Right lung (tissue), 2 donors: ENCODE measurements at regions not wholly inside any gene's neighbourhood (a gene's known extent, or its start where the extent isn't known, plus 50 kb on each side); places are given as distances from the start of the nearest gene placed in this dataset.

Source experiments
- DNase-seq, 2 donors: peaks; one replicate each; pipeline ENCODE4 v3.0.0-alpha.2; 2013

GRCh38 chr21:16305686-16306085, 575.9 kb downstream of the USP25 start:
- no peak for DNase-seq

DNA sequence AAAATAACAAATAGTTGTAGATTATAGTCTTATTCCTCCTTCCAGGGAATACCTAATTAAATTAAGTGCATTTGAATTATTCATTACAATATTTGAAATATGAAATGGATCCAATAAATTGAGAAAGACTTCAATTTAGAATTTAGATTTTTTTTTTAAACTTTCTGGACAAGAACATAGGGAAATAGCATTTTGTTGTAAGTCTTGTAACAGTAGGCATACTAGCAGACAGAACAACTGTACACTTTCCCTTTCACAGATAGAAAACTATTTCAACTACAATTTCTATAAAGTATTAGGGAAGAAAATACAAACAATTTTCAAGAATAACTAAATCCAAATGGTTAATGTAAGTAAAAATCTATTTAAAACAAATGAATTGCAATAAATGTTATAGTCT, 577.5 kb downstream of the USP25 start:
- DNase-seq: no peak

GRCh38 chr21:16308269-16308668, 578.5 kb downstream of the USP25 start:
- no peak for DNase-seq

- no peak for DNase-seq
Measured at GRCh38 chr21:16309250-16309971, 579.6 kb downstream of the USP25 start.

- no peak for DNase-seq
Measured at GRCh38 chr21:16310176-16310575, 580.4 kb downstream of the USP25 start.

- DNase-seq: no peak
Measured at GRCh38 chr21:16311229-16311628, 581.4 kb downstream of the USP25 start.

DNA sequence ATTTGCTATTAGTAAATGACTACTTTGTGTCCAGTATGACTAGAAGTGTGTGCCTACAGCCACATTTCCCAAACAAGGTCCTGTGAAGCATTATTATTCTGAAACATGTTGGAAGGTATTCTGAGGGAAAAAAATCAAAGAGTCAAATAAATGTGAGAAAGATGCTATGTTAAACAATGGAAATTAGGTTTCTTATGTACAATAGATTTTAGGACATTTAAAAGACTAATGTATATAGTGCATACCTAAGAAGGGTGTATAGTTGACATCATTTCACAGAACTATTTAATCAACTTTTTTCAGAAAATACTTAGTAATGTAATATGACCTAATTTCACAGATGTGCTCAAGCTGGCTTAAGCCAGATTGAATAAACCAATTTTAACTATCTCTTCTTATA, 582.5 kb downstream of the USP25 start:
- no peak for DNase-seq

- DNase-seq: no peak
Measured at GRCh38 chr21:16315223-16315622, 585.4 kb downstream of the USP25 start.

GRCh38 chr21:16318651-16319300, 589.0 kb downstream of the USP25 start:
- DNase-seq: no peak

- no peak for DNase-seq
Measured at GRCh38 chr21:16320110-16320509, 590.3 kb downstream of the USP25 start.

DNA sequence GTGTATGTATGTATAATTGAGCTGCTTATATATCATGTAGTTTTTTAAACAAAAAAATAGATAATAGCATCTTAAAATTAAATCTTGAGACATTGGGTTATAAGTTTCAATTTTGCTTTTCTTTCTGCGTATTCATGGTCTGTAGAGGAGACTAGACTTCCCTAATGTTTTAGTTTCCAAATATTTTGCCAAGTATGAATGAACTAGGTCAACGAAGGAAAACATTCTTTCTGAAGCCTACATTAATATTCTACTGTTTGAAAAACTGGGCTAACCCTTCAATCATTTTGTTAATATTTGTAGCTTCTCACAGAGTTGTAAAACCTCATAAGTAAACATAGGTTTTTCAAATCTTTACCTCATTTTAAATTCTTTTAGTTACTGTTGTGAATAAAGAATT, 592.7 kb downstream of the USP25 start:
- no peak for DNase-seq

DNA sequence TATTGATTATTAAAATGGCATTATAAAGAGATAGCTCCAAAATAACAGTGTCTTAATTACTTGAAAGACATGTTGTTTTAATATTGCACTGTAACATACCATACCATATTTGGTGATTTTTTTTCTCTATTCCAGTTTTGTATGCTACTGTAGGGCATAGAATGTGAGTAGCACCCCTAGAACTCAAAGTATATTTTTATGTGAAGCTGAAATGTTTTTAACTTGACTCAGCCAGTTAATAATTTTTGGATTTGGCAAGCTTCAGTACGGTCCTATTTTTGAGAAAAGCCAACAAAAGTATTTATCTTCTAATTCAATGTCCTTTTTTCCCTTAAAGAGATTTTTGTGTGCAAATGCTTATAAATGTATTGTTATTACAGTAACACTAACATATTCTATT, 593.8 kb downstream of the USP25 start:
- DNase-seq: no peak

GRCh38 chr21:16324630-16325029, 594.8 kb downstream of the USP25 start:
- no peak for DNase-seq

DNA sequence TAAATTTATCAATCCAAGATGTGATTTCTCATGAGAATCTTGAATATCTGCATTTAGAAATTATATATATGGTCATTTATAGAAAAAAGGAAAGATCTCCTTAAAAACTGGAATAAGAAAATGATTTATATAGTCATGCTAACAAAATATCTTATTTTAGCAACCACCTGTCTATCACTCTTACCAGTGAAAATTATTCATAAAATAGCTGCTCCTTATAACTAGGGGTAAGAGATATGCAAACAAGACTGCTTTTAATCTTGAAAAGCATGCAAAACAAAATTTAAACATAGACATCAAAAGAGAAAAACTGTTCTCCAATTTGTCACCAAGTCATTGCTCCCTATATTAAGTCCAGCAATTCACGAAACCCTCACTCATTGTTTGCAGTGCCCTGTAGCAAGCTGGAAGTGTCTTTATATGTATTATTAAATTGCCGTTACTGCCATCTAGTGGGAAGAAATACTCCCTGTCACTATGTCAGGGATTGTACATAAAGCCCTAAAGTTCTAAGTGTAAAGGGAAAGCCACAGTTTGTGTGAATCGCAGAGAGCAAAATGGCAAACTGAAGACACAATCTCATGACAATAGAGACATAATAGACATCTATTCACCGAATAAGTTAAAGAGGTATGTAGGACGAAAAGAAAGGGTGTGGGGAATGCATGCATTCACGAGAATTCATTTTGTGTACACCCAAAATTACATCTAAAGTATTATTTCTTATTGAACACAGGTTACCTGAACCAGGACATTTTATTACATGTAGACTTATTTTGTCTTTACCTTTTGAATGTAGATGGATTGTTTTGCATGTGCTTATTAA, 600.5 kb downstream of the USP25 start:
- peak; percentile 56 to 73 for DNase-seq

DNA sequence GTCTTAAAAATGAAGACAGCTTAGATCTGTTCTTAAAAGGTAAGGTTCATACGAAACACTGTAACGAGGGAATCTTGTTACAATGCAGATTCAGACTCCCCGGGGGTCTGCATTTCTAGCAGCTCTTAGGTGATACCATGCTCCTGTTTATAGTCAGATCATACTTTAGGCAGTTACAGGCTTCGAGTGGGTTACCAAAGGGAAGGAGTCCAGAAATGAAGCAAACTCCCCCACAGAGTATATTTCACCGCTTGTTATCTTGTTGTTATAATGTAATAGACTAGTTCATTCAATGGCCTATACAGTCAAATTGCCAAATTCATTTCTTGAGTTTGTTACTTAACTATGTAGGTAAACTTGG, 601.1 kb downstream of the USP25 start:
- DNase-seq: no peak

DNA sequence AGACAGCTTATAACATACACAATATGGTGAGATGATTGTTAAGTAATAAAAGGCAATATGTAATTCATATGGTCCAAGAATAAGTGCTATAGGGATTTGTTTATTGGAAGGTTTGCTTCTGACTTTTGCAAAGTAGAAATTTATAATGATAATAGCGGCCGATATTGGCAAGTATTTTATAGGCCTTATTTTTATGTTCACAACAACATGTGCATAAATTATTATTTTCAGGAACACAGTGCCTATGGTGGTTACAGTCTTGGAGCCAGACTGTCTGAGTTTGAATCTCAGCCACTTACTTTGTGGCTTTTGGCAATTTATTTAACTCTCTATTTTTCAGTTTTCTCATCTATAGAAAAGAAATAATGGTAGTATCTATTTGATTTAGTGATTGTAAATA, 607.5 kb downstream of the USP25 start:
- DNase-seq: no peak

GRCh38 chr21:16342932-16343331, 613.1 kb downstream of the USP25 start:
- no peak for DNase-seq

- no peak for DNase-seq
Measured at GRCh38 chr21:16343776-16344175, 614.0 kb downstream of the USP25 start.

GRCh38 chr21:16345757-16346156, 616.0 kb downstream of the USP25 start:
- DNase-seq: no peak

DNA sequence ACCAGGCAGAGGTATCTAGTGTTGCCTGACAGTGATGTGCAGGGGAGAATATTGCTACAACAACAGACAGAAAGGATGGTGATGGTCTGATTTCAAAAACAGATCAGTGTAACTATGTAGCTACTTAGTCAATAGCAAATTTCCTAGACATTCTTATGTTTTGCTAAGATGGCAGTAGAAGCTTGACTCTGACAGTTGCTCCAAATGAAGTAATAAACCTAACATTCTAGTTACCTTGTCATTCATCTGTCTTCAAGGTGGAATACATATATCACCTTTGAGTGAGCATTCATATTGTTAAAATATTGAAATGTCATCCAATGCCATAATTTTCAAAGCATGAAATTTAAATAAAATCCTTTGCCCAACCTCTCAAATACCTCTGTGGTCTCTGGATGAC, 617.4 kb downstream of the USP25 start:
- DNase-seq: no peak

GRCh38 chr21:16353764-16354163, 624.0 kb downstream of the USP25 start:
- no peak for DNase-seq

DNA sequence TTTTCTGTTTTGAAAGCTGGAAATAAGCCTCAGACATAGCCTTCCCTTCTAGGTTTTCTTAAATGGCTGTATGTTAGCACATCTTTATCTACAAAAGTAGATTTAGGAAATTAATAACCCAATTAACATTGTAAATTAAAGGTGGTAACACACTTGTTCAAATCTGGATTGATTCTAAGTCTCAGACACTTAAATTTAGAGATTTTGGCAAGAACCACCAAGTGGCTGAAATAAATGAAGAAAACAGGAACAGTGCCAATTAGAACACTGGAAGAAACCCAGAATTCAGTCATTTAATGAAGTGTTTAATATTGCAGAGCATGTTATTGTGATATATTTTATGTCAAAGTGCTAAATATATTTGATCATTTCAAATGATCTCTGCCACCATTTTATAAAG, 628.2 kb downstream of the USP25 start:
- DNase-seq: peak; percentile 51 to 54

DNA sequence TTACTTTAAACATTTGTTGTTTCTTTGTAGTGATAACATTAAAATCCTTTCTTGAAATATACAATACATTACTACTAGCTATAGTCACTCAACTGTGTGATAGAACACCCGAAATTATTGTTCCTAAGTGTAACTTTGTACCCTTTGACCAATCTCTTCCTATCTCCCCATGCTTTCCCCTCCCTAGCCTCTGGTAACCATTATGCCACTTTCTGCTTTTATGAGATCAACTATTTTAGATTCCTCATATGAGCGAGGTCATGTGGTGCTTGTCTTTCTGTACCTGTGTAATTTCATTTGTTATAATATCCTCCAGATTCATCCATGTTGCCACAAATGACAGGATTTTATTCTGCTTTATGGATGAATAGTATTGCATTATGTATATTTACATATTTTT, 629.0 kb downstream of the USP25 start:
- no peak for DNase-seq
